Panc1 (cell line): ENCODE measurements at regions not wholly inside any gene's neighbourhood (a gene's known extent, or its start where the extent isn't known, plus 50 kb on each side); places are given as distances from the start of the nearest gene placed in this dataset.

Experiments
- POLR2AphosphoS5 ChIP-seq: IDR thresholded peaks from 2 replicates; pipeline ENCODE4 v1.6.1; 2012; ENCODE audit warnings: mild to moderate bottlenecking, low read depth, low read length, moderate library complexity
- TF ChIP-seq, protein P1 (sequence below): fragments of 450-650 bp; IDR thresholded peaks from 2 replicates; pipeline ENCODE4 v1.5.1; 2017; ENCODE audit warnings: mild to moderate bottlenecking

- TF ChIP-seq POLR2AphosphoS5, result no peak
- TF ChIP-seq, protein P1, sequence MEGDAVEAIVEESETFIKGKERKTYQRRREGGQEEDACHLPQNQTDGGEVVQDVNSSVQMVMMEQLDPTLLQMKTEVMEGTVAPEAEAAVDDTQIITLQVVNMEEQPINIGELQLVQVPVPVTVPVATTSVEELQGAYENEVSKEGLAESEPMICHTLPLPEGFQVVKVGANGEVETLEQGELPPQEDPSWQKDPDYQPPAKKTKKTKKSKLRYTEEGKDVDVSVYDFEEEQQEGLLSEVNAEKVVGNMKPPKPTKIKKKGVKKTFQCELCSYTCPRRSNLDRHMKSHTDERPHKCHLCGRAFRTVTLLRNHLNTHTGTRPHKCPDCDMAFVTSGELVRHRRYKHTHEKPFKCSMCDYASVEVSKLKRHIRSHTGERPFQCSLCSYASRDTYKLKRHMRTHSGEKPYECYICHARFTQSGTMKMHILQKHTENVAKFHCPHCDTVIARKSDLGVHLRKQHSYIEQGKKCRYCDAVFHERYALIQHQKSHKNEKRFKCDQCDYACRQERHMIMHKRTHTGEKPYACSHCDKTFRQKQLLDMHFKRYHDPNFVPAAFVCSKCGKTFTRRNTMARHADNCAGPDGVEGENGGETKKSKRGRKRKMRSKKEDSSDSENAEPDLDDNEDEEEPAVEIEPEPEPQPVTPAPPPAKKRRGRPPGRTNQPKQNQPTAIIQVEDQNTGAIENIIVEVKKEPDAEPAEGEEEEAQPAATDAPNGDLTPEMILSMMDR, result no peak
Measured at GRCh38 chr6:1022719-1023118, 289.2 kb upstream of the FOXQ1 start.
